ENCODE measurements at regions not wholly inside any gene's neighbourhood (a gene's known extent, or its start where the extent isn't known, plus 50 kb on each side); places are given as distances from the start of the nearest gene placed in this dataset.

GRCh38 chr1:22352896-22353295, 98.8 kb upstream of the ZBTB40 start:
- no peak for TF ChIP-seq BACH1 (IDR thresholded peaks at IDR 0.05; ENCODE audit: low read length)
- no peak for TF ChIP-seq MAX (IDR thresholded peaks at IDR 0.05)
- TF ChIP-seq NRF1 (IDR thresholded peaks at IDR 0.05; ENCODE audit: low read depth, low read length), result no peak
- no peak for TF ChIP-seq KDM4A (IDR thresholded peaks at IDR 0.05; ENCODE audit: low read depth, low read length, severe bottlenecking)
- TF ChIP-seq JUND (IDR thresholded peaks at IDR 0.05; ENCODE audit: low read length), result no peak
- TF ChIP-seq JUN (IDR thresholded peaks at IDR 0.05; ENCODE audit: low read depth, low read length), result no peak
- Histone ChIP-seq H4K8ac (ENCODE audit: extremely low read depth, insufficient read depth, low read length) (no peak overlapping the region), H2BK5ac (ENCODE audit: low read depth, low read length) (no peak overlapping the region), H3K27ac (ENCODE audit: low read depth, low read length) (no peak overlapping the region), H2AFZ (ENCODE audit: low read length) (no peak overlapping the region), H3K27me3 (replicated peaks in 1 of 4; ENCODE audit: control insufficient read depth in 3 of 4, extremely low read depth in 1 of 4, insufficient read depth in 3 of 4, low read length in 3 of 4) (peaks cover 0 to 3% (median under 1%) of the 10 kb centered on the region in 4 experiments; a peak in 2 of 7 replicates), H4K91ac (replicated peaks; ENCODE audit: insufficient read length, low read length) (no peak overlapping the region), H3K4me3 (ENCODE audit: extremely low read depth in 1 of 4, insufficient read depth in 2 of 4, low read depth in 3 of 4, low read length in 4 of 4) (no peak overlapping the region), H4K5ac (ENCODE audit: insufficient read length, low read depth, low read length) (no peak overlapping the region), H4K20me1 (replicated peaks in 1 of 2; ENCODE audit: control insufficient read depth in 1 of 2, insufficient read depth in 2 of 2, low read length in 2 of 2) (no peaks in the 10 kb centered on the region), H2BK12ac (ENCODE audit: low read depth, low read length) (no peak overlapping the region), H3K4me2 (ENCODE audit: insufficient read depth in 1 of 2, low read depth in 2 of 2, low read length in 2 of 2) (no peak overlapping the region), H3K79me2 (ENCODE audit: control insufficient read depth in 1 of 2, insufficient read depth in 2 of 2, low read length in 2 of 2) (no peaks in the 10 kb centered on the region), H3K9me3 (ENCODE audit: insufficient read depth in 2 of 2, low read depth in 1 of 2, low read length in 1 of 2) (no peaks in the 10 kb centered on the region), H2AK5ac (ENCODE audit: low read depth, low read length) (no peak overlapping the region), H2BK120ac (replicated peaks; ENCODE audit: low read depth, low read length) (no peak overlapping the region), H3K23ac (ENCODE audit: insufficient read length) (no peak overlapping the region), H2BK15ac (ENCODE audit: low read length) (no peak overlapping the region), H2BK20ac (ENCODE audit: low read length) (no peak overlapping the region), H3K23me2 (ENCODE audit: low read depth, low read length) (peaks cover 3% of the 10 kb centered on the region; the same call in 1 of the 2 replicates), H3K36me3 (ENCODE audit: control insufficient read depth in 2 of 4, insufficient read depth in 4 of 4, low read length in 3 of 4) (no peaks in the 10 kb centered on the region), H3K56ac (replicated peaks; ENCODE audit: insufficient read length, low read depth, low read length) (no peak overlapping the region), H3K4me1 (replicated peaks in 1 of 4; ENCODE audit: control insufficient read depth in 3 of 4, insufficient read depth in 4 of 4, low read length in 3 of 4) (peaks cover 9 to 18% (median 12%) of the 10 kb centered on the region in 4 experiments; a peak in 6 of 7 replicates), H3K18ac (ENCODE audit: extremely low read depth, low read length) (no peak overlapping the region), H3K79me1 (ENCODE audit: low read depth, low read length) (no peaks in the 10 kb centered on the region), H3K14ac (ENCODE audit: insufficient read length) (no peak overlapping the region), H3K4ac (replicated peaks; ENCODE audit: insufficient read length, low read depth, low read length) (no peak overlapping the region), H3K9ac (replicated peaks in 1 of 4; ENCODE audit: extremely low read depth in 1 of 4, low read depth in 3 of 4, low read length in 3 of 4) (no peak overlapping the region)
- no peak for DNase-seq (ENCODE audit: low read depth in 1 of 2, low spot score in 2 of 2)
- no peak for FAIRE-seq
- 98% methylated on average over 6 of the region's 7 CpGs; no CpG with 5 or more reads in 1 of the 2 experiments for WGBS, 2 experiments (ENCODE audit: extremely low coverage in 1 of 2, insufficient coverage in 1 of 2, insufficient read length in 1 of 2, insufficient replicate concordance in 2 of 2, low coverage in 1 of 2, low lambda C conversion rate in 2 of 2, missing lambda C conversion rate in 1 of 2)
- POLR2A ChIA-PET (ENCODE audit: partially characterized antibody), result interaction anchor here (0.6 kb wide), 1 partner anchor 8 kb away, joined by 4 read pairs; no protein-coding TSS in a partner anchor
- CTCF ChIA-PET (ENCODE audit: partially characterized antibody), result interaction anchor here (0.8 to 1.8 kb wide), 4 partner anchors 12 to 66 kb away, joined by 3 to 5 read pairs (median 4); no protein-coding TSS in a partner anchor

Data from H1 (cell line).